Stomach smooth muscle (tissue), 2 donors: ENCODE measurements at regions not wholly inside any gene's neighbourhood (a gene's known extent, or its start where the extent isn't known, plus 50 kb on each side); places are given as distances from the start of the nearest gene placed in this dataset.
"Not testable (repeated sequence)": the region's sequence is repeated elsewhere in the genome, so short reads cannot be mapped to it uniquely, and the experiment has no call there.

Experiments
- H3K27ac ChIP-seq: one replicate; pipeline ENCODE4 v1.7.0; 2013; ENCODE audit warnings: mild to moderate bottlenecking, low read length, inconsistent platforms
- H3K27me3 ChIP-seq, 2 donors: one replicate each; pipeline ENCODE4 v1.7.0; 2013; ENCODE audit warnings: low read length in 2 of 2; ENCODE audit not compliant: insufficient read depth in 2 of 2, control insufficient read depth in 1 of 2
- H3K36me3 ChIP-seq, 2 donors: one replicate each; pipeline ENCODE4 v1.7.0; 2013; ENCODE audit warnings: low read length in 2 of 2; ENCODE audit not compliant: control insufficient read depth in 2 of 2, insufficient read depth in 2 of 2
- H3K4me1 ChIP-seq: one replicate; pipeline ENCODE4 v1.7.0; 2013; ENCODE audit warnings: low read length; ENCODE audit not compliant: control insufficient read depth, insufficient read depth
- H3K4me3 ChIP-seq, 2 donors: one replicate each; pipeline ENCODE4 v1.7.0; 2013; ENCODE audit warnings: low read length in 2 of 2
- H3K9ac ChIP-seq, 2 donors: one replicate each; pipeline ENCODE4 v1.7.0; 2013; ENCODE audit warnings: low read length in 2 of 2, mild to moderate bottlenecking in 1 of 2
- H3K9me3 ChIP-seq, 2 donors: one replicate each; pipeline ENCODE4 v1.7.0; 2013; ENCODE audit warnings: low read length in 2 of 2; ENCODE audit not compliant: control insufficient read depth in 2 of 2
- donor health status: healthy.
- donor health status: Pancreatic carcinoma.

- H3K27me3 ChIP-seq: no peaks in the 10 kb centered on the region
- H3K9me3 ChIP-seq: no peaks in the 10 kb centered on the region
- no peak overlapping the region for H3K9ac ChIP-seq
- no peak overlapping the region for H3K27ac ChIP-seq
- H3K36me3 ChIP-seq: no peaks in the 10 kb centered on the region
- H3K4me1 ChIP-seq: no peaks in the 10 kb centered on the region
- no peak overlapping the region for H3K4me3 ChIP-seq
These were observed 692.9 kb upstream of the HS6ST1 start for GRCh38 chr2:129011466-129012061.

GRCh38 chr2:129014432-129014831, 695.8 kb upstream of the HS6ST1 start:
- Histone ChIP-seq H3K27ac (no peak overlapping the region), H3K4me3 (no peak overlapping the region), H3K27me3 (no peaks in the 10 kb centered on the region), H3K9ac (no peak overlapping the region), H3K36me3 (no peaks in the 10 kb centered on the region), H3K4me1 (no peaks in the 10 kb centered on the region), H3K9me3 (no peaks in the 10 kb centered on the region)

GRCh38 chr2:129015397-129016285, 697.0 kb upstream of the HS6ST1 start:
- Histone ChIP-seq H3K27me3 (no peaks in the 10 kb centered on the region), H3K4me1 (no peaks in the 10 kb centered on the region), H3K36me3 (no peaks in the 10 kb centered on the region), H3K27ac (no peak overlapping the region), H3K9me3 (no peaks in the 10 kb centered on the region), H3K9ac (no peak overlapping the region), H3K4me3 (no peak overlapping the region)

- Histone ChIP-seq H3K4me3 (no peak overlapping the region), H3K9ac (no peak overlapping the region), H3K9me3 (no peaks in the 10 kb centered on the region), H3K27ac (no peak overlapping the region), H3K27me3 (no peaks in the 10 kb centered on the region), H3K4me1 (no peaks in the 10 kb centered on the region), H3K36me3 (no peaks in the 10 kb centered on the region)
These were observed 698.3 kb upstream of the HS6ST1 start for GRCh38 chr2:129016972-129017371.

- H3K4me3 ChIP-seq: no peak overlapping the region
- no peaks in the 10 kb centered on the region for H3K9me3 ChIP-seq
- no peak overlapping the region for H3K27ac ChIP-seq
- H3K4me1 ChIP-seq: no peaks in the 10 kb centered on the region
- H3K9ac ChIP-seq: no peak overlapping the region
- H3K36me3 ChIP-seq: no peaks in the 10 kb centered on the region
- H3K27me3 ChIP-seq: no peaks in the 10 kb centered on the region
These were observed 706.1 kb upstream of the HS6ST1 start for GRCh38 chr2:129024796-129025195.

- H3K27me3 ChIP-seq: no peaks in the 10 kb centered on the region
- no peaks in the 10 kb centered on the region for H3K4me1 ChIP-seq
- H3K9me3 ChIP-seq: no peaks in the 10 kb centered on the region
- no peak overlapping the region for H3K9ac ChIP-seq
- no peaks in the 10 kb centered on the region for H3K36me3 ChIP-seq
- no peak overlapping the region for H3K4me3 ChIP-seq
- no peak overlapping the region for H3K27ac ChIP-seq
These were observed 717.3 kb upstream of the HS6ST1 start for GRCh38 chr2:129035992-129036391.

- H3K9me3 ChIP-seq, H3K27ac ChIP-seq, H3K27me3 ChIP-seq, H3K4me3 ChIP-seq, H3K4me1 ChIP-seq, H3K36me3 ChIP-seq, H3K9ac ChIP-seq: not testable (repeated sequence)
These were observed 725.0 kb upstream of the HS6ST1 start for GRCh38 chr2:129043677-129044076.

GRCh38 chr2:129046475-129046874, 727.8 kb upstream of the HS6ST1 start:
- not testable (repeated sequence) for H3K9ac ChIP-seq, H3K4me3 ChIP-seq, H3K27me3 ChIP-seq, H3K4me1 ChIP-seq, H3K9me3 ChIP-seq, H3K27ac ChIP-seq, H3K36me3 ChIP-seq

- Histone ChIP-seq H3K9me3 (no peaks in the 10 kb centered on the region), H3K4me3 (no peak overlapping the region), H3K36me3 (no peaks in the 10 kb centered on the region)
These were observed 731.4 kb upstream of the HS6ST1 start for GRCh38 chr2:129050101-129050500.

GRCh38 chr2:129055242-129055641, 736.6 kb upstream of the HS6ST1 start:
- H3K36me3 ChIP-seq: no peaks in the 10 kb centered on the region
- H3K9me3 ChIP-seq: no peaks in the 10 kb centered on the region
- H3K27ac ChIP-seq: no peak overlapping the region
- H3K4me1 ChIP-seq: no peaks in the 10 kb centered on the region
- H3K9ac ChIP-seq: no peak overlapping the region
- H3K27me3 ChIP-seq: no peaks in the 10 kb centered on the region
- H3K4me3 ChIP-seq: no peak overlapping the region

More at GRCh38 chr2:129050101-129050500, 731.4 kb upstream of the HS6ST1 start:
- Histone ChIP-seq H3K27me3 (no peaks in the 10 kb centered on the region), H3K9ac (no peak overlapping the region), H3K4me1 (no peaks in the 10 kb centered on the region), H3K27ac (no peak overlapping the region)

- no peak overlapping the region for H3K27ac ChIP-seq
- H3K9me3 ChIP-seq: no peaks in the 10 kb centered on the region
- H3K4me1 ChIP-seq: no peaks in the 10 kb centered on the region
- H3K9ac ChIP-seq: no peak overlapping the region
- H3K27me3 ChIP-seq: no peaks in the 10 kb centered on the region
- no peaks in the 10 kb centered on the region for H3K36me3 ChIP-seq
- no peak overlapping the region for H3K4me3 ChIP-seq
These were observed 737.2 kb upstream of the HS6ST1 start for GRCh38 chr2:129055824-129056223.
